ENCODE measurements at regions not wholly inside any gene's neighbourhood (a gene's known extent, or its start where the extent isn't known, plus 50 kb on each side); places are given as distances from the start of the nearest gene placed in this dataset.

GRCh38 chr13:87426742-87427141 lies 244.4 kb upstream of the SLITRK5 start:
- no peak for TF ChIP-seq POLR2AphosphoS5 (IDR thresholded peaks at IDR 0.05)
- TF ChIP-seq, protein P1, sequence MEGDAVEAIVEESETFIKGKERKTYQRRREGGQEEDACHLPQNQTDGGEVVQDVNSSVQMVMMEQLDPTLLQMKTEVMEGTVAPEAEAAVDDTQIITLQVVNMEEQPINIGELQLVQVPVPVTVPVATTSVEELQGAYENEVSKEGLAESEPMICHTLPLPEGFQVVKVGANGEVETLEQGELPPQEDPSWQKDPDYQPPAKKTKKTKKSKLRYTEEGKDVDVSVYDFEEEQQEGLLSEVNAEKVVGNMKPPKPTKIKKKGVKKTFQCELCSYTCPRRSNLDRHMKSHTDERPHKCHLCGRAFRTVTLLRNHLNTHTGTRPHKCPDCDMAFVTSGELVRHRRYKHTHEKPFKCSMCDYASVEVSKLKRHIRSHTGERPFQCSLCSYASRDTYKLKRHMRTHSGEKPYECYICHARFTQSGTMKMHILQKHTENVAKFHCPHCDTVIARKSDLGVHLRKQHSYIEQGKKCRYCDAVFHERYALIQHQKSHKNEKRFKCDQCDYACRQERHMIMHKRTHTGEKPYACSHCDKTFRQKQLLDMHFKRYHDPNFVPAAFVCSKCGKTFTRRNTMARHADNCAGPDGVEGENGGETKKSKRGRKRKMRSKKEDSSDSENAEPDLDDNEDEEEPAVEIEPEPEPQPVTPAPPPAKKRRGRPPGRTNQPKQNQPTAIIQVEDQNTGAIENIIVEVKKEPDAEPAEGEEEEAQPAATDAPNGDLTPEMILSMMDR (IDR thresholded peaks at IDR 0.05), result no peak

Measured in transverse colon (tissue), 4 donors.